22Rv1 (cell line): ENCODE measurements at regions not wholly inside any gene's neighbourhood (a gene's known extent, or its start where the extent isn't known, plus 50 kb on each side); places are given as distances from the start of the nearest gene placed in this dataset.

ENCODE experiments used
- CTCF ChIP-seq: fragments of 450-650 bp; IDR thresholded peaks from 2 replicates; pipeline ENCODE4 v1.5.1; 2017; ENCODE audit warnings: mild to moderate bottlenecking
- ZFX ChIP-seq: fragments of 450-650 bp; IDR thresholded peaks from 2 replicates; pipeline ENCODE4 v1.6.1; 2017; ENCODE audit warnings: antibody characterized with exemption, borderline replicate concordance

GRCh38 chr20:52805296-52805571 is 166.9 kb upstream of the TSHZ2 start:
- no peak for TF ChIP-seq CTCF
- TF ChIP-seq ZFX: no peak
